Fibroblast of skin of scalp (primary cell): ENCODE measurements at regions not wholly inside any gene's neighbourhood (a gene's known extent, or its start where the extent isn't known, plus 50 kb on each side); places are given as distances from the start of the nearest gene placed in this dataset.
A peak's percentile ranks its signal among the peaks of the same experiment; 100 is the strongest.

Experiments
- DNase-seq: peaks from one replicate; pipeline ENCODE4 v3.0.0-alpha.2; 2013

DNA sequence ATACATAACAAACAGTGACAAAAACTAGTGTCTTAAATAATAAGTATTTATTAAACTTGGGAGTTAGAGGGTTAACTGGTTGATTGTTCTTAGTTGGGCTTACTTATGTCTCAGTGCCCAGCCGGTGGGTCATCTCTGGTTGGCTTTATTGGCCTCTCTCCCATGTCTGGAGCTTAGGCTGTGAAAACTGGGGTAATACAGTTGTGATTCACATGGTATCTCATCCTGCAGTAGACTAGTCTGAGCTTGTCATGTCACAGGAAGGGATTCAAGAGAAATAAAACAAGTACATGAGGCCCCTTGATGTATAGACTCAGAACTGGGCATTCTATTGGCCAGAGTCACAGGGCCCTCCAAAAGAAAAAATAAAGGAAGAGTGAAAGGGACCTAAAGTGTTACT is 466.4 kb upstream of the SMC2 start:
- no peak for DNase-seq

DNA sequence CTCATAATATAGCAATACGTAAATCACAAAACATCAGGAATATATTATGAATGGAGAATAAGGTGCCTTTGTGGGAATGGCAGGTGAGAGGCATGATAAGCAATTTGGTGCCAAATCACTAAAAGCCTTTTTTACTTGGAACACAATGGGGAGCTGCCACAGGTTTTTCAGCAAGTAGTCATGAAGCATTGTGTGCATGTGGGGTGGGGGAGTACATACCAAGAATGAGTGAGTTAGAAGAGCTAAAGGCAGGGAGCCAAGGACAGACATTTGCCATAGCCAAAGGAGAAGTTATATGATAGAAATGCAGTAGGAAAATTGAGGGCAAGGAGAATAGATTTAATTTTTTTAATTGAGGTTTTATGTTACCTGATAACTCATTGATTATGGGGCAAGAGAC is 445.0 kb upstream of the SMC2 start:
- no peak for DNase-seq

DNA sequence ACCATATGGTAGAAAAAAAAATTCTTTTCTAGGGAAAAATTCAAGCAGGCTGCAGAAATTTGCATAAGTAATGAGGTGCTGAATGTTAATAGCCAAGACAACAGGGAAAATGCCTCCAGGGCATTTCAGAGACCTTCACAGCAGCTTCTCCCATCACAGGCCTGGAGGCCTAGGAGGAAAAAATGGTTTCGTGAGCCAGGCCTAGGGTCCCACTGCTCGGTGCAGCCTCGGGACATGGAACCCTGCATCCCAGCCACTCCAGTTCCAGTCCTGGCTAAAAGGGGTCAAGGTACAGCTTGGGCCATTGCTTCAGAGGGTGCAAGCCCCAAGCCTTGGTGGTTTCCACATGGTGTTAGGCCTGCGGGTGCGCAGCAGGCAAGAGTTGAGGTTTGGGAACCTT is 436.0 kb upstream of the SMC2 start:
- DNase-seq = no peak

DNA sequence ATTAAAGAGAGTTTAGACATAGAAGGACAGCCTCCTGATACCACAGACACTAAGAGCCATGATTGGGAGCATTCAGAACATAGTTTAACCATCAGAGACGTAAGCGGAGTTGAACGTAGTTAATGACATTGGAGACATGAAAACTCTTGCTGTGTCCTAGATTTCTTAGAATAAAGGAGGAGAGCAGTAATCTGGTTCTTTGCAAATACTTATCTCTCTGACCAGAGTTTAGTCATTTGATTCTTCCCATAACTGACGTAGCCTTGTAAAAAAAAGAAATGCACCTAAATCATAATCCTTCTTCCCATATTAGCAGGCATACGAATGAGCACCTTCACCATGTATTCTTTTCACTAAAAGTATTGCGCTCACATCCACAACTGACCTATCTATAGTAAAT is 433.3 kb upstream of the SMC2 start:
- no peak for DNase-seq

DNA sequence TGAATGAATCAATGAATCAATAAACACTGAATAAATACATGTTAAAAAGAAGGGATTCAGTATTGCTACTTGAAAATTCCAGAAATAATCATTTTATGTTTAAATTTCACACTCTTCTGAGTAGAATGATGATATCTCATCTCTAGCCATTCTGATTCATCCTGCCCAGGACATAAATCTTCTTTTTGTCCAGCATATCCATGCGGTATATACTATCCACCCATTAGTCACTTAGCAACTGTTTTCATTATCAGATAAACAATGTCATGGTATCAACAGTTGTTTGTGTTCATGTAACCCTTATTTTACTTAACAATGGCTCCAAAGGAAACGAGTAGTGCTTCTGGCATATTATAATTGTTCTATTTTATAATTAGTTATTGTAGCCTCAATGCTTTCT is 432.4 kb upstream of the SMC2 start:
- no peak for DNase-seq

DNA sequence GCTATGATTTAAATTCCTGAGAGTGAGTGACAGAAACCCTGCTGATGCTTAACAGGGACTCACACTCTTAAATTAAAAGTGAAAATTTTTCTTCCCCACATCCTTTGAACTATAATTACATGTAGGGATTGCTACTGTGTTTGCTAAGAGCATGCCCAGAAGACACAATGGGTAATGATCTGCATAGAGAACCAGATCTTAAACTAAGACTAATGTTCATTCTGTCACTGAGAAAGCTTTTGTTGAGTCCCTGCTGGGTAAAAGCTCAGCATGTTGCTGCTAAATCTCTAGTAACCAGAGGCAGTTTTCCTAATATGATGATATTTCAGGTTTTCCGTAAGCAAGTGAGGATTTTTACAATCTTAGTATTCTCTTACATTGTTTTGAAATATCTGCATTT is 424.8 kb upstream of the SMC2 start:
- no peak for DNase-seq

DNA sequence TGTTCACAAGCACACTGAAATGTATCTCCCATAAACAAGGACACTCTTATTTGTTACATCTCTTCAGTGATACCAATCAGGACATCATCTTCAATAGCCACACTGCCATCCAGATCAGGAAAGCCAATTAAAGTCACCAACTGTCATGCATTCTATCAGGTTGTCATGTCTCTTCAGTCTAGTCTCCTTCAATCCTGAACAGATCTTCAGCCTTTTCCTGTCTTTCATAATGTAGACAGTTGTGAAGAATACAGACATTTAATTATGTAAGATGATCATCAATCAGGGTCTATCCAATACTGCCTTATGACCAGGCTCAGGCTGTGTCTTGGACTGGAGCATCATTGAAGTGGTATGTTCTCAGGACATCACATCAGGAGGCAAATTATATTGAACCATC is 419.8 kb upstream of the SMC2 start:
- no peak for DNase-seq

DNA sequence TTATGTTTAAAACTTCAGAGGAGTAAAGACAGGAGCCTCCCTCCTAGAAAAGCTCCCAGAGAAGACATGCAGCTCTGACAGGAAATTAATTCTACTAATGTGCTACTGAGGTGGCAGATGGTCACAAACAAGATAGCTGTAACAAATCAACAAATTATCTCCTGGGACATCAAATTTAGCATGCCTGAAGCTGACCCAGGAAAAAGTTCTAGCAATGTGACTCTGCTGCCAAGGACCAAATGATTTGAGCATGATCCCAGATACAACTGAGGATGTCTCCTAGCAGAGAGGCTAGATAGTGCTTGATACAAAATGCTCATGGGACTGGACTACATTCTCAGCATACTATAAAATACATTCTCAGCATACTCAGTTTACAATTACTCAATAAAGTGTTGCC is 413.5 kb upstream of the SMC2 start:
- no peak for DNase-seq

DNA sequence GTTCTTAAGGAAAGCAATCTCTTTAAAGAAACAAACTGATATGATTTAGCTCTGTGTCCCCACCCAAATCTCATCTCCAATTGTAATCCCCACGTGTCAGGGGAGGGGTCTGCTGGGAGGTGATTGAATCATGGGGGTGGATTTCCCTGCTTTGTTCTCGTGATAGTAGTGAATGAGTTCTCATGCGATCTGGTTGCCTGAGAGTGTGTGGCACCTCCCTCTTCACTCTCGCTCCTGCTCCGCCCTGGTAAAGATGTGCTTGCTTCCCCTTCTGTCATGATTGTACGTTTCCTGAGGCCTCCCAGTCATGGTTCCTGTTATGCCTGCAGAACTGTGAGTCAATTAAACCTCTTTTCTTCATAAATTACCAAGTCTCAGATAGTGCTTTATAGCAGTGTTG is 412.7 kb upstream of the SMC2 start:
- DNase-seq = no peak

DNA sequence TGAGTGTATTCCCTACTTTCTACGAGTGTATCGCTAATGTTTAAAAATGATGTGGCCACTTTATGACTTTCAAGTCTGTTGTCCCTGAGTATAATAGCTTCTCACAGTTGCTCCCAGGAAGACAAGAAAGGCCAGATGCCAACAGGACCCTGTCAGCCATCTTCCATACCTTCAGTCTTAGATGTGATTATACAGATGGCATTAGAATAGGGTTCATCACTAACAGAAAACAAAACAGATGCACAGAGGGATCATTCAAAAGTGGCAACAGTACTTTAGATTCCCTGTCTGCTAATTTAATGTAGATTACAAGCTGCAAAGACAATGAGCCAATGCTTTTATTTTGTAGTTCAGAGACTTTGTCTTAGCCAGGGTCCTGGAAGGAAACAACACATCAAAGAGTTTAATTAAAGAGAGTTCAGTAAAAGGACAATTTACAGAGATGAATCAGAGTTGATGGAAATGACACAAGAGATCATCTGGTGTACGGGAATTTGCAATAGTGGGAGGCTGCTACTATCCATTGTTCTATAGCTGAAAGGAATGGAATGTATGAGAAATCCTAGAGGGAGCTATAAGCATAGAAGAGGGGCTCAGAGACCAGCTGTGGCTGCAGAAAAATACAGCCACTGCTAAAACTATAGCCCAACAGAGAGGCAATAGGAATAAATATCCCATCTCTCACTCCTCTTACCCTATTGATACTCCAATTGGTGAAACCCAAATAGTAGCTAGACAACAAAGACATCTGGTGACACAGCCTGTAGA is 393.7 kb upstream of the SMC2 start:
- no peak for DNase-seq

DNA sequence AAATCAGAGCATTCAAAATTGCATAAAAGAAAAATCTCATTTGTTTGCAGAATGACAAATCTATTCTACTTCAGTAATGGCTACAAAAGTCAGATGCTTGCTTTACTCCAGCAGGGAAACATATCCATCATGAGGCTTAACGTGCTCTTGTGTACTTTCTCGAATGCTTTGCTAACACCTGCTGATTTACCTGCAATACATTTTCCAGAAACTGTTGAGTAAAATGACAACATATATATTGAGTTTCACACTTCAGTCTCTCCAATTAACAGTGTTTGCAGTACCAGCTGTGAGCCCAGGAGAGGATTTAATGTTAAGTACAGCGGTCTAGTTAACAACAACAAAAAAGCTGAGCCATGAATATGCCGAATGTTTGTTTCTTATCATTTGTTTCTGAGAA is 391.5 kb upstream of the SMC2 start:
- no peak for DNase-seq

DNA sequence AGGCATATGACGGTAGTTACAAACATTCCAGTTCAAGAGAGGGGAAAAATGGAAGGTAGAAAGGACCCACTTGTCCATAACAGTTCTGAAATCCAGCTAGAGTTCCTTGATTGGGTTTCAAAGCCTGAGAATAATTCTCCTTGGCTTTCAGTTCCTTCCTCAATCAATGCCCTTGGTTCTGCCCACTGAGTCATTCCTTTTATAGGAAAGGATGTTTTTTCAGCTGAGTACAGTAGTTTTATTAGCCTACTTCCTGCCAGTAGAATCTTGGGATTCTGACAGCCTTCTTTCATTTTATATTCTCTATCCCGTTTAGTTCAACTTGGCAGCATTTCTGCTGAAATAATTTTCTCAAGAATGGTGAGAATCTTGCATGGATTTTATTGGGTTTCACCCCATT is 386.9 kb upstream of the SMC2 start:
- no peak for DNase-seq

DNA sequence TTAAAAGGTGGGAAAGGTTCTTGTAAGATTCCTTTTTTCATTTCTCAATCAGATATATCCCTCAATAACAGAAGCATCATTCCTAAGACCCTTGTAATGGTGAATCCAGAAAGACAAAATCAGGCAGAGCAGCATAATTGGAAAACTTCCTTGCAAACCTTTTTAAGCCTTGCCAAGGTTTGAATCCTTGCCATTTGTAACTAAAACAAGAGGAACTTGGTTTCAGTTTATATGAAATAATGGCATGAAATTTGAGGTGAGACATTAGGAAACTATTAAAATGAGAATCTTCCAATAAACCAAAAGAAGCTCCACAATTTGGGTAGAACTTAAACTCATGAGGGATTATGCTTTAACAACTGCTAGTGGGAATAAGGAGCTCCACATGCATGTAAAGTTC is 384.7 kb upstream of the SMC2 start:
- no peak for DNase-seq

DNA sequence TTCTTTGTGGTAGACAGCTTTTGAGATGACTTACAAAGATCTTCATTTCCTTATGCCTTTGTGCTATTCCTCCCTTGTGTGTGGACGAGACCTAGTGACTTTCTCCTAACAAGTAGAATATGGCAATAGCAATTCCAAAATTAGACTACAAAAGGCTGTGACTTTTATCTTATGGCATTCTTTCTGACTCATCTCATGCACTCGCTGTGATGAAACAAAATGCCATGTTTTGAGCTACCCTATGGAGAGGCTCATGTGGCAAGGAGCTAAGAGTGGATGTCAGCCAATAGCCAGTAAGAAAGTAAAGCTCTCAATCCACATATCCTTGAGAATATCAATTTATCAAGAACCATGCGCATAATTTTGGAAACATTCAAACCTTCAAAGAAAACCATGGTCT is 380.5 kb upstream of the SMC2 start:
- peak; percentile 35 for DNase-seq

DNA sequence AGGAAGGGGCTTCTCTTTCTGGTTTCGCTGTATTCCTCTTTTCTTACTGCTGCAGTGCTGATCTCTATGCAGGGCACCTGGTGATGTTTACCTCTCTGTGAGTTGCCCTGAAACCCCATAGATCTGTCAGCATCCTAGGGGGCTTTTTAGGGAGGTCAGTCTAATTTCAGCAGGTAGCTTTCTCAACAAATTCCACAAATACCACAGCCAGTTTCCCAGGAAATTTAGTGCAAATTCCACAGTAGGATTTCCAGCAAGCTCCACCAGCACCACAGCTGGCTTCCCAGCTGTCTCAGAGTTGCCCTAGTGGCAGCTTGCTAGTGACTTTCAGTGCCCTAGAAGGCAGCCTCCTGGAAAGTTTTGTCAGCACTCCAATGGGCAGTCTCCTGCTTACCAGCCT is 379.1 kb upstream of the SMC2 start:
- no peak for DNase-seq

DNA sequence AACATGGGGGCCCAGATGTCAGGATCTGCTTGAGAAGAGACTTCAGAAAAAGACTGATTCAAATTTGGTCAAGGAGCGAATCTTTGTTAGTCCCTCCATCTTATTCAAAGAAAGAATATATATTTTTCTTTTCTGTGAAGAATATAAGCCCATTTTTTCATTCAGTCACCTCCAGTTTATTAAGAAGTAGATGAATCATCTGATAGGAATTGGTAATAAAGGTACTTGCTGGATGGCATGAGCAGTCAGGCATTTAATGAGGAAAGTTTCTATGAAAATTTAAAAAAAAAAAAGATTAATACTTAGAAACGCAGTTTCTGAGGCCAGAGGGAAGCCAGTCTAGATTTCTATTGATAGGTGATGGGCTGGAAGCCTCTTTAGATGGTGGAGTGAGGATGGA is 373.1 kb upstream of the SMC2 start:
- DNase-seq = no peak

DNA sequence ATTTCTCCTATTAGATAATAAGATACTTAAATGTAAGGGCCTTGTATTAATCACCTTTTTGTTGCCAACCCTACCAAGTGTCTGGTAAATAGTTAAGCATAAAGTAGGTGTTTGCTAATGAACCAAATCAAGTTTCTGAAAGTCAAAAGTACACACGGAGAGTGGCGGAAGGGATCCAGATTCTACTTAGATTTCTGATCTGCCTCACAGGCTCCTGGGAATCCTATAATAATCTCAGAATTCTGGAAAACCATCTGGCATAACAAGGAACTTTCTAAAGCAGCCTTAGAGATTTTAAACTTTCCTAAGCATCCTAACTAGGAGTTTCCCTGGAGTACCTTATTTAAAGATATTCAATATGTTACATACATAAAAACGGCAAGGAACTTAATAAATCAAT is 363.2 kb upstream of the SMC2 start:
- DNase-seq = no peak

DNA sequence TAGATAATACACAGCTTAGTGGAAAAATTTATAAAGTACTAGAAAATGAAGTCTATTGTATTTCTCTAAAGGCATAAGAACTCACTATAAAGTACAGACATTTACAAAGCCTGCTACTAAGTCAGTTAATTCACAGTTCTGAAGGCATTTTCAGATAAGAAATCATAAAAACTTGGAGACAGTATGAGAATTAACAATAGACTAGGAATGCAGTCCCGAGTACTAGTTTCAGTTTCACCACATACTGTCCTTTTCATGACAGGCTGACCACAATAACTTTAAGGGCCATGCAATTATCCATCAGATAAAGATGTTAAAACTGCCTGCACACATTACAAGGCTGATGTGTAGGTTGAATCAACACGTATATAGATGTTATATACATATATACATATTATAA is 362.6 kb upstream of the SMC2 start:
- DNase-seq = no peak

DNA sequence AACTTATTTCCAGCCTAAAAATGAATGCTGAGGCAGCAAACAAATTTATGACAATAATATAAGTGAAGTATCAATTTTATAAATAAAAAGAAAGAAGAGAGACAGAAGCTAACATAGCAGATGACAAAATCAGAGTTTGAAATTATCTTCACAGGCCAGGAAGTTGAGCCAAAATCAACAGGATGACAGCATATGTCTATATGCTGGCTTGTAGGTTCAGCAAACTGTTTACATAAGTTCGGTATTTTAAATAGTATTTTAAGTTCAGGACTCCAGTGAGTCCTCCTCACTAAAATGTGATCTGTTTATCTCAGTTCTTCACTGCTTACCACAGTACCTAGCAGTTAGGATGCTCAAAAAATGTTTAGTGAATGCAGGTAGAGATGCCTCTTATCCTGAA is 359.6 kb upstream of the SMC2 start:
- no peak for DNase-seq

DNA sequence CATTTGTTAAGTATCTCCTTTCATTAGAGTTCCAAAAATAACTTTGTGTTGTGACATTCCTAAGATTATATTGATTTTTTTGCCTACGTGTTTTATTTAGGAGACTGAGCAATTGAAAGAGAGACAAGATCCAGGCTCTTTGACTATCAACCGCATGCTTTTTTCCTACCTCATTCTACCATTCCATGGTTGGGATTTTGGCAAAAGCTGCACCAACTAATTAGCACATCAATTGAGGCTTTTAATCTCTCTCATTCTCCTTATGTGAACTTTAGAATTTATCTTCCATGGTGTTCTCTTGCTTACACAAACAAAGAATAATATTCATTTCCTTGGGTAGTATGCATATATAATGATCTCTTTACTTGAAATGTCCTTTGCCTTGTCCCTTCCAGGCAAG is 338.7 kb upstream of the SMC2 start:
- no peak for DNase-seq

DNA sequence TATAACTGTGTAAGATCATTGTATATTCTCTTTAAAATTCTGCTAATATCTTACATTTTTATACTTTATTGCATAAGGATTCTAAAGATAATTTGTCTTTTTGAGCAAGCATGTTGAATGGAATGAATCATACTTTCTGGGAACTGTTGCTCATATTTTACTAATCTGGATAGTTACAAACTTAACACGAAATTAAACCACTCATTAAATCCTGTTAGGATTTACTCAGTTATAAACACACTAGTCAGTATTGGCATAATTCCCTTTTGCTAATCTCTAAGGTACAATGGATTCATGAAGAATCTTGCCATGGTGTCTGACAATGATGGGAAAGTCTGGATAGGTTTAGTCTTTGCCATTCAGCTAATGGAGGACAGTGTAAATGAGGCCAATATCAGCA is 338.1 kb upstream of the SMC2 start:
- no peak for DNase-seq

DNA sequence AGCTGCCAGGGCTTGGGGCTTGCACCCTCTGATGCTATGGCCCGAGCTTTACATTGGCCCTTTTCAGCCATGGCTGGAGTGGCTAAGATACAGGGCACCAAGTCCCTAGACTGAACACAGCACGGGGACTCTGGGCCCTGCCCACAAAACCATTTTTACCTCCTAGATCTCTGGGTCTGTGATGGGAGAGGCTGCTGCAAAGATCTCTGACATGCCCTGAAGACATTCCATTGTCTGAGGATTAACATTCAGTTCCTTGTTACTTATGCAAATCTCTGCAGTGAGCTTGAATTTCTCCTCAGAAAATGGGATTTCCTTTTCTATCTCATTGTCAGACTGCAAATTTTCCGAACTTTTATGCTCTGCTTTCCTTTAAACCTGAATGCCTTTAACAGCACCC is 337.0 kb upstream of the SMC2 start:
- no peak for DNase-seq

DNA sequence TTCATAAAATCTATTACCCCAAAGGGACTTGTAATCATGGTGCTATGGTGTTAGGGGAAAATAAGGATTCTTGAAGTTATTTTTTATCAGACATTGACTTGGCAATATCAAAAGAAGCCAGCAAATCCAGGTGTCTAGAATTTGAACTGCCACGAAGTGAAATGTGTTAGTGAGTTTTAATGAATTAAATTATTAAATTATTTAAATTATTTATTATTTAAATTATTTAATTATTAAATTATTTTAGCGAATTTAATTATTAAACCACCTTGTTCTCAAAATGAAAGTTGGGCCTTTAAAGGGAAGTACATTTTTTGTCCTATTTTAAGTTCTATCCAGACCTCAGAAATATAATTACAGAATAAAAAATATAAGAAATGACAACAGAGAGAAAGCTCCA is 332.6 kb upstream of the SMC2 start:
- no peak for DNase-seq

DNA sequence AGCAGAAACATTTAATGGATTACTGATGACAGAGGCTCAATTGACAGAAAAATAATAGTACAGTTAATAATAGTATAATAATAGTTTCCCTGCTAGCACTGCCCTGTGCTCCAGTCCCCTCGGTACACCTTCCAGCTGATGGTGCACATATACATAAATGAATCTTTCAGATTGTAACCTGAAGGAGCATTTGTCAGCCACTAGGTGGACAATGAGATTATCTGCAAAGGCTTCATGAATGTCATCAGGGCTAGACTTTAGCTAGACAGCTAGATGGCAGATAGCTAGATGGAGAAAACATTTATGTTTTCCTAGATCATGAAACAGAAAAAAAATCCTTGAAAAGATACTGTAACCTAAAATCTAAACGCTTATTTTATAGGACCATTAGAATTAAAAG is 304.4 kb upstream of the SMC2 start:
- peak; percentile 20 for DNase-seq

DNA sequence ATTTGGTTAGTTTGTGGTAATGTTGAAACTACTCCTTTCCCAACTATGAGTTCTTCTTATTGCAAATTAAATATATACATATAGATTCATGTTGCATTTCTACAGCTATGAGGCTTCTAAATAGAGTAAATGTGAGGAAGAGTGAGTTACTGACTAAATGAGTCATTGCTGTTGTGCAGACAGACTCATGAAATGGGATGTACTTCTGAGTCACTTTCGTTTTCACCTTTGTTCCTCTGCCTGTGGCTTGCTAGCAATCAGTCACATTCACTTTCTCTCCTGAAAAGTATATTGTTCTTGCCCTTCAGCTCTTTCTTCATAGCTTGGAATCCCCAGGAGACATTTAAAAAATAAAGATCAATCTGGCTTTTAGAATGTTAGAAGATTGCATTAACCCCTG is 295.5 kb upstream of the SMC2 start:
- peak; percentile 49 for DNase-seq

DNA sequence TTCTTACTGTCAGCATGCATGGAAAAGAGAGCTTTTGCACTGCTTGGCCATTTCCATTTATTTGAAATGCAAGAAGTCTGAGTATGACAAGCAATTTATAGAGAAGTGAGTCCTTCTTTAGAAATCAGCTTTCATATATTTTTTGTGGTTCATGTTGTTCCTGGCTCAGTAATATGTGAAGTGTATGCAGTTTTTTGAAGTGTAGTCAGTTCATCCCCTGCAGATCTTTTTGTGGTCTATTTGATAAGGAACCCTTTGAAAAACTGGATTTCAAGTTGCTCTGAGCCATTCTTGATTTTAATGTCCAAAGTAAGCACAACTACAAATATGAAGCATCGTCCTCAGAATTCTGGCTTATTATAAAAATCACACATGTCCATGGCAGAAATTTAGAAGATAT is 294.1 kb upstream of the SMC2 start:
- DNase-seq = no peak
